H1 (cell line): ENCODE measurements at regions not wholly inside any gene's neighbourhood (a gene's known extent, or its start where the extent isn't known, plus 50 kb on each side); places are given as distances from the start of the nearest gene placed in this dataset.

Experiments used
- CTCF ChIA-PET: fragments of 300-600 bp; sonication (Branson Sonifier 250); formaldehyde crosslinking; loops from one replicate; lab custom pipeline; 2021; ENCODE audit not compliant: partially characterized antibody; lab: Charles Lee
- POLR2A ChIA-PET: fragments of 300-600 bp; sonication (Branson Sonifier 250); formaldehyde crosslinking; loops from one replicate; lab custom pipeline; 2021; ENCODE audit warnings: inconsistent platforms; ENCODE audit not compliant: partially characterized antibody; lab: Charles Lee
- DNase-seq, 2 experiments: peaks; one replicate each; pipeline versions ENCODE4 v3.0.0 to v3.0.0-alpha.2; 2010 to 2022; ENCODE audit warnings: low spot score in 2 of 2, low read depth in 1 of 2, mixed read lengths in 1 of 2
- FAIRE-seq: peaks from 2 replicates; lab custom pipeline; 2011; peaks lifted over from hg19 to GRCh38; lab: Jason Lieb, UNC
- H2AFZ ChIP-seq: 2 replicates; pipeline ENCODE4 v1.8.1; 2012; ENCODE audit warnings: low read length, inconsistent platforms
- H2AK5ac ChIP-seq: 2 replicates; pipeline ENCODE4 v1.6.1; 2013; ENCODE audit warnings: low read depth, low read length
- H2BK120ac ChIP-seq: replicated peaks from 2 replicates; pipeline ENCODE3; 2013; ENCODE audit warnings: low read depth, low read length, inconsistent platforms
- H2BK12ac ChIP-seq: 2 replicates; pipeline ENCODE4 v1.6.1; 2013; ENCODE audit warnings: low read depth, low read length
- H2BK15ac ChIP-seq: 2 replicates; pipeline ENCODE4 v1.6.1; 2013; ENCODE audit warnings: low read length
- H2BK20ac ChIP-seq: 2 replicates; pipeline ENCODE4 v1.6.1; 2013; ENCODE audit warnings: low read length
- H2BK5ac ChIP-seq: 2 replicates; pipeline ENCODE4 v1.6.1; 2013; ENCODE audit warnings: low read depth, low read length
- H3K14ac ChIP-seq: 2 replicates; pipeline ENCODE4 v1.6.1; 2013; ENCODE audit warnings: inconsistent platforms; ENCODE audit not compliant: insufficient read length
- H3K18ac ChIP-seq: 2 replicates; pipeline ENCODE4 v1.6.1; 2013; ENCODE audit warnings: low read length; ENCODE audit errors: extremely low read depth
- H3K23ac ChIP-seq: 2 replicates; pipeline ENCODE4 v1.6.1; 2013; ENCODE audit warnings: inconsistent platforms; ENCODE audit not compliant: insufficient read length
- H3K23me2 ChIP-seq: 2 replicates; pipeline ENCODE4 v1.6.1; 2013; ENCODE audit warnings: low read depth, low read length
- H3K27ac ChIP-seq: 2 replicates; pipeline ENCODE4 v1.6.1; 2011; ENCODE audit warnings: low read depth, low read length, inconsistent platforms
- H3K27me3 ChIP-seq, 4 experiments: replicated peaks in 1 of 4; 1 replicate in 1 of 4; 2 replicates in 3 of 4; pipeline versions ENCODE4 v1.6.1 to v1.8.1; 2011 to 2013; ENCODE audit warnings: low read length in 3 of 4, mild to moderate bottlenecking in 3 of 4, inconsistent platforms in 2 of 4, mixed read lengths in 2 of 4, moderate library complexity in 1 of 4; ENCODE audit not compliant: control insufficient read depth in 3 of 4, insufficient read depth in 3 of 4; ENCODE audit errors: extremely low read depth in 1 of 4
- H3K36me3 ChIP-seq, 4 experiments: 2 replicates each; pipeline versions ENCODE4 v1.6.1 to v1.8.1; 2011 to 2013; ENCODE audit warnings: mild to moderate bottlenecking in 4 of 4, low read length in 3 of 4, moderate library complexity in 2 of 4, control low read depth in 1 of 4, inconsistent platforms in 1 of 4; ENCODE audit not compliant: insufficient read depth in 4 of 4, control insufficient read depth in 2 of 4
- H3K4ac ChIP-seq: replicated peaks from 2 replicates; pipeline ENCODE3; 2013; ENCODE audit warnings: low read length, low read depth, mixed read lengths, inconsistent platforms; ENCODE audit not compliant: insufficient read length
- H3K4me1 ChIP-seq, 4 experiments: replicated peaks in 1 of 4; 1 replicate in 1 of 4; 2 replicates in 3 of 4; pipeline versions ENCODE4 v1.6.1 to v1.8.1; 2011 to 2013; ENCODE audit warnings: low read length in 3 of 4, inconsistent platforms in 2 of 4, mixed read lengths in 1 of 4; ENCODE audit not compliant: insufficient read depth in 4 of 4, control insufficient read depth in 3 of 4
- H3K4me2 ChIP-seq, 2 experiments: 2 replicates each; pipeline versions ENCODE4 v1.6.1 to v1.8.1; 2011 to 2013; ENCODE audit warnings: low read depth in 2 of 2, low read length in 2 of 2, control low read depth in 1 of 2, inconsistent platforms in 1 of 2, mild to moderate bottlenecking in 1 of 2; ENCODE audit not compliant: insufficient read depth in 1 of 2
- H3K4me3 ChIP-seq, 4 experiments: fragments of 200-600, 300-600 bp in 1 of 4; sonication (generic), shearing (Covaris generic), sonication (Bioruptor Twin) in 1 of 4; 2 replicates each; pipeline versions ENCODE4 v1.5.1 to v1.8.1; 2011 to 2016; ENCODE audit warnings: low read length in 4 of 4, low read depth in 3 of 4, control low read depth in 2 of 4, inconsistent platforms in 2 of 4, mild to moderate bottlenecking in 2 of 4, mixed read lengths in 1 of 4, moderate library complexity in 1 of 4; ENCODE audit not compliant: insufficient read depth in 2 of 4; ENCODE audit errors: extremely low read depth in 1 of 4
- H3K56ac ChIP-seq: replicated peaks from 2 replicates; pipeline ENCODE3; 2013; ENCODE audit warnings: low read depth, mild to moderate bottlenecking, mixed read lengths, low read length, inconsistent platforms; ENCODE audit not compliant: insufficient read length
- H3K79me1 ChIP-seq: 2 replicates; pipeline ENCODE4 v1.6.1; 2013; ENCODE audit warnings: low read depth, low read length, control low read depth
- H3K79me2 ChIP-seq, 2 experiments: 2 replicates each; pipeline versions ENCODE4 v1.6.1 to v1.8.1; 2012 to 2013; ENCODE audit warnings: low read length in 2 of 2, mild to moderate bottlenecking in 2 of 2, inconsistent platforms in 1 of 2; ENCODE audit not compliant: insufficient read depth in 2 of 2, control insufficient read depth in 1 of 2
- H3K9ac ChIP-seq, 4 experiments: replicated peaks in 1 of 4; 1 replicate in 1 of 4; 2 replicates in 3 of 4; pipeline versions ENCODE4 v1.6.1 to v1.8.1; 2011 to 2013; ENCODE audit warnings: low read depth in 3 of 4, low read length in 3 of 4, control low read depth in 2 of 4, mild to moderate bottlenecking in 2 of 4, moderate library complexity in 2 of 4, inconsistent platforms in 1 of 4; ENCODE audit errors: extremely low read depth in 1 of 4
- H3K9me3 ChIP-seq, 2 experiments: 2 replicates each; pipeline versions ENCODE4 v1.6.1 to v1.8.1; 2012 to 2013; ENCODE audit warnings: mild to moderate bottlenecking in 2 of 2, moderate library complexity in 2 of 2, control low read depth in 1 of 2, inconsistent platforms in 1 of 2, low read depth in 1 of 2, low read length in 1 of 2, mixed read lengths in 1 of 2; ENCODE audit not compliant: insufficient read depth in 2 of 2
- H4K20me1 ChIP-seq, 2 experiments: replicated peaks in 1 of 2; 2 replicates each; pipeline versions ENCODE3 to v1.8.1; 2011 to 2013; ENCODE audit warnings: inconsistent platforms in 2 of 2, low read length in 2 of 2, mild to moderate bottlenecking in 1 of 2; ENCODE audit not compliant: insufficient read depth in 2 of 2, control insufficient read depth in 1 of 2
- H4K5ac ChIP-seq: 2 replicates; pipeline ENCODE4 v1.6.1; 2013; ENCODE audit warnings: low read length, low read depth, mixed read lengths, inconsistent platforms; ENCODE audit not compliant: insufficient read length
- H4K8ac ChIP-seq: 2 replicates; pipeline ENCODE4 v1.8.0; 2013; ENCODE audit warnings: mild to moderate bottlenecking, moderate library complexity, low read length, inconsistent platforms; ENCODE audit not compliant: insufficient read depth; ENCODE audit errors: extremely low read depth
- H4K91ac ChIP-seq: replicated peaks from 2 replicates; pipeline ENCODE3; 2013; ENCODE audit warnings: low read length, mixed read lengths, inconsistent platforms; ENCODE audit not compliant: insufficient read length
- ATF2 ChIP-seq: IDR thresholded peaks from 2 replicates; pipeline ENCODE4 v1.6.1; 2012; ENCODE audit warnings: low read length, inconsistent platforms
- GABPA ChIP-seq: IDR thresholded peaks from 2 replicates; pipeline ENCODE4 v1.6.1; 2011; ENCODE audit warnings: mild to moderate bottlenecking, low read length, moderate library complexity, borderline replicate concordance; ENCODE audit not compliant: insufficient read depth
- HDAC6 ChIP-seq: IDR thresholded peaks from one replicate; pipeline ENCODE4 v1.7.1; 2012; ENCODE audit warnings: low read depth, mild to moderate bottlenecking, inconsistent platforms, low read length, moderate library complexity
- KDM4A ChIP-seq: IDR thresholded peaks from one replicate; pipeline ENCODE4 v1.7.1; 2012; ENCODE audit warnings: low read depth, mild to moderate bottlenecking, moderate library complexity, low read length, inconsistent platforms; ENCODE audit not compliant: severe bottlenecking
- NANOG ChIP-seq: IDR thresholded peaks from 2 replicates; pipeline ENCODE4 v1.6.1; 2011; ENCODE audit warnings: low read length, low read depth, mild to moderate bottlenecking, inconsistent platforms; ENCODE audit not compliant: insufficient read depth, poor library complexity, severe bottlenecking
- POLR2A ChIP-seq, 2 experiments: IDR thresholded peaks; 1 replicate in 1 of 2; 2 replicates in 1 of 2; pipeline ENCODE4 v1.6.1; 2011; ENCODE audit warnings: low read depth in 2 of 2, low read length in 2 of 2, mild to moderate bottlenecking in 2 of 2; ENCODE audit errors: control extremely low read depth in 1 of 2
- RAD21 ChIP-seq, 2 experiments: IDR thresholded peaks in 1 of 2; conservative IDR thresholded peaks in 1 of 2; 2 replicates each; pipeline ENCODE4 v1.6.1; 2011; ENCODE audit warnings: low read depth in 2 of 2, low read length in 2 of 2, improper control_type of control experiment in 1 of 2, inconsistent platforms in 1 of 2, mild to moderate bottlenecking in 1 of 2, moderate library complexity in 1 of 2
- SIN3A ChIP-seq, 2 experiments: IDR thresholded peaks in 1 of 2; conservative IDR thresholded peaks in 1 of 2; 2 replicates each; pipeline ENCODE4 v1.6.1; 2011 to 2012; ENCODE audit warnings: low read length in 2 of 2, improper control_type of control experiment in 1 of 2, low read depth in 1 of 2, mild to moderate bottlenecking in 1 of 2
- SIRT6 ChIP-seq: IDR thresholded peaks from one replicate; pipeline ENCODE4 v1.7.1; 2012; ENCODE audit warnings: low read length, inconsistent platforms
- TCF12 ChIP-seq: IDR thresholded peaks from 2 replicates; pipeline ENCODE4 v1.6.1; 2011; ENCODE audit warnings: low read depth, mild to moderate bottlenecking, low read length
- YY1 ChIP-seq: IDR thresholded peaks from 2 replicates; pipeline ENCODE4 v1.6.1; 2011; ENCODE audit warnings: low read depth, mild to moderate bottlenecking, low read length
- ZNF274 ChIP-seq: IDR thresholded peaks from 2 replicates; pipeline ENCODE4 v1.7.0; 2012; ENCODE audit warnings: low read length, borderline replicate concordance; ENCODE audit errors: extremely low read depth
- WGBS, 2 experiments: shearing (Covaris generic) in 1 of 2; methylation state at CpG; one replicate each; pipeline versions ENCODE4 v1.1.6 to v1.1.7; 2013 to 2015; ENCODE audit warnings: low lambda C conversion rate in 2 of 2, mixed read lengths in 2 of 2, inconsistent platforms in 1 of 2, low coverage in 1 of 2, missing lambda C conversion rate in 1 of 2; ENCODE audit not compliant: insufficient replicate concordance in 2 of 2, insufficient coverage in 1 of 2, insufficient read length in 1 of 2; ENCODE audit errors: extremely low coverage in 1 of 2, missing lambda C conversion rate in 1 of 2; 5-methylcytosine and 5-hydroxymethylcytosine counted together

DNA sequence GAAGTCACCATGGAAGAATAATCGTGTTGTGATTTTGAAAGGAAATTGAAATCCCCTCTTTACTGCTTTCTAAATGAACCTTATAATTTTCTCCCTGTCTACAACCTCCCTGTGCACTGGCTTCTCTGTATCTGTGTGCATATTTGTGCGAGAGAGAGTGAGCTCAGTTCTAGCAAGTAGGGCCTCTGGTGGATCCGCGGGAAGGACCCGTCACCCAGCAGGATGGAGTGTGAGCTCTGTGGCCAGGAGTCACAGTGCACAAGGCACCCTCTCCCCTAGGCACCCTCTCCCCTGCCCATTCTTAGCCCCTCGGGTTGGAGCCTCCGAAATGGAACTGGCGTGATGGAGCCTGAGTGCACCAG is 109.0 kb downstream of the TRIM29 start:
- POLR2A ChIA-PET: interaction anchor here (1.6 kb wide), 1 partner anchor 29 kb away, joined by 5 read pairs; no protein-coding TSS in a partner anchor
- H3K27me3 ChIP-seq: peaks cover 0 to 2% (median 0%) of the 10 kb centered on the region in 4 experiments; a peak in 1 of 7 replicates
- no peak overlapping the region; the same call in 1 of the 2 replicates for H2BK15ac ChIP-seq
- no peak overlapping the region for H4K8ac ChIP-seq
- H4K5ac ChIP-seq: no peak overlapping the region
- no peaks in the 10 kb centered on the region for H3K36me3 ChIP-seq
- no peak overlapping the region for H3K4ac ChIP-seq
- H3K23me2 ChIP-seq: no peaks in the 10 kb centered on the region
- H3K18ac ChIP-seq: no peak overlapping the region
- no peak overlapping the region for H2AFZ ChIP-seq
- H3K4me2 ChIP-seq: no peak overlapping the region
- CTCF ChIA-PET: interaction anchor here (0.9 to 2.1 kb wide), 6 partner anchors 16 to 79 kb away, joined by 3 to 7 read pairs (median 4); no protein-coding TSS in a partner anchor
- H3K14ac ChIP-seq: no peak overlapping the region
- no peak overlapping the region for H4K91ac ChIP-seq
- DNase-seq (peak in 1 of 2 experiments; percentile 10), FAIRE-seq (no peak)
- no peak overlapping the region for H2BK12ac ChIP-seq
- no peak overlapping the region for H2BK5ac ChIP-seq
- peaks cover 0 to 17% (median 8%) of the 10 kb centered on the region in 4 experiments; a peak in 6 of 7 replicates for H3K4me1 ChIP-seq
- H3K79me2 ChIP-seq: no peaks in the 10 kb centered on the region
- no peak overlapping the region for H2BK120ac ChIP-seq
- 0 out of 2 replicates have a peak overlapping the region, but pooled peaks have one; percentile 3 for H2AK5ac ChIP-seq
- no peak overlapping the region for H3K27ac ChIP-seq
- H3K4me3 ChIP-seq: no peak overlapping the region
- H4K20me1 ChIP-seq: no peaks in the 10 kb centered on the region
- no peak overlapping the region for H3K9ac ChIP-seq
- no peaks in the 10 kb centered on the region for H3K79me1 ChIP-seq
- H2BK20ac ChIP-seq: no peak overlapping the region
- 95% methylated on average over 8 of the region's 8 CpGs; no CpG with 5 or more reads in 1 of the 2 experiments for whole genome bisulfite sequencing, 2 experiments
- H3K56ac ChIP-seq: no peak overlapping the region
- no peaks in the 10 kb centered on the region for H3K9me3 ChIP-seq
- H3K23ac ChIP-seq: no peak overlapping the region
- TF ChIP-seq ZNF274: no peak
- TF ChIP-seq SIN3A (conservative IDR thresholded peaks at IDR 0.05 in 1 of 2, IDR thresholded peaks at IDR 0.05 in 1 of 2; ENCODE audit: low read depth in 1 of 2, low read length in 2 of 2): no peak
- TF ChIP-seq RAD21 (IDR thresholded peaks at IDR 0.05 in 1 of 2, conservative IDR thresholded peaks at IDR 0.05 in 1 of 2; ENCODE audit: low read depth in 2 of 2, low read length in 2 of 2): no peak
- TF ChIP-seq TCF12: no peak
- TF ChIP-seq HDAC6: no peak
- no peak for TF ChIP-seq ATF2
- no peak for TF ChIP-seq SIRT6
- TF ChIP-seq YY1: no peak
- no peak for TF ChIP-seq KDM4A
- TF ChIP-seq NANOG: no peak
- TF ChIP-seq POLR2A (IDR thresholded peaks at IDR 0.05; ENCODE audit: control extremely low read depth in 1 of 2, low read depth in 2 of 2, low read length in 2 of 2): no peak
- TF ChIP-seq GABPA: no peak
